ENCODE measurements at regions not wholly inside any gene's neighbourhood (a gene's known extent, or its start where the extent isn't known, plus 50 kb on each side); places are given as distances from the start of the nearest gene placed in this dataset.

- TF ChIP-seq SUZ12 (IDR thresholded peaks at IDR 0.05; ENCODE audit: extremely low read depth, insufficient read depth, insufficient read length) (no peak), ZNF274 (IDR thresholded peaks at IDR 0.05; ENCODE audit: low read depth, low read length) (no peak), YY1 (IDR thresholded peaks at IDR 0.05; ENCODE audit: insufficient read depth, insufficient read length) (no peak)
- DNase-seq (ENCODE audit: low read depth, low spot score) = no peak
- Histone ChIP-seq H3K9me3 (ENCODE audit: insufficient read depth, low read length) (no peaks in the 10 kb centered on the region), H3K4me1 (ENCODE audit: insufficient read depth, insufficient read length) (peaks cover 5% of the 10 kb centered on the region), H3K9ac (ENCODE audit: insufficient read length, low read depth) (no peak overlapping the region), H3K36me3 (ENCODE audit: insufficient read depth, insufficient read length, low read length) (no peaks in the 10 kb centered on the region), H3K27me3 (ENCODE audit: insufficient read depth, insufficient read length) (no peaks in the 10 kb centered on the region), H3K4me3 (ENCODE audit: insufficient read length, low read depth) (no peak overlapping the region)
These were observed 99.9 kb downstream of the OAT start for GRCh38 chr10:124318811-124319210.

- no peaks in the 10 kb centered on the region for H3K27me3 ChIP-seq (ENCODE audit: insufficient read depth, insufficient read length)
- no peak overlapping the region for H3K9ac ChIP-seq (ENCODE audit: insufficient read length, low read depth)
- no peak for DNase-seq (ENCODE audit: low read depth, low spot score)
These were observed 100.6 kb downstream of the OAT start for GRCh38 chr10:124318076-124318475.

GRCh38 chr10:124316326-124316725 lies 102.4 kb downstream of the OAT start:
- Histone ChIP-seq H3K36me3 (ENCODE audit: insufficient read depth, insufficient read length, low read length) (no peaks in the 10 kb centered on the region), H3K27me3 (ENCODE audit: insufficient read depth, insufficient read length) (no peaks in the 10 kb centered on the region), H3K4me3 (ENCODE audit: insufficient read length, low read depth) (no peak overlapping the region), H3K4me1 (ENCODE audit: insufficient read depth, insufficient read length) (peaks cover 5% of the 10 kb centered on the region), H3K9me3 (ENCODE audit: insufficient read depth, low read length) (no peaks in the 10 kb centered on the region), H3K9ac (ENCODE audit: insufficient read length, low read depth) (no peak overlapping the region)
- TF ChIP-seq SUZ12 (IDR thresholded peaks at IDR 0.05; ENCODE audit: extremely low read depth, insufficient read depth, insufficient read length) (no peak), ZNF274 (IDR thresholded peaks at IDR 0.05; ENCODE audit: low read depth, low read length) (no peak), YY1 (IDR thresholded peaks at IDR 0.05; ENCODE audit: insufficient read depth, insufficient read length) (no peak)
- no peak for DNase-seq (ENCODE audit: low read depth, low spot score)

More at GRCh38 chr10:124318076-124318475, 100.6 kb downstream of the OAT start:
- Histone ChIP-seq H3K4me1 (ENCODE audit: insufficient read depth, insufficient read length) (peaks cover 5% of the 10 kb centered on the region), H3K4me3 (ENCODE audit: insufficient read length, low read depth) (no peak overlapping the region), H3K36me3 (ENCODE audit: insufficient read depth, insufficient read length, low read length) (no peaks in the 10 kb centered on the region), H3K9me3 (ENCODE audit: insufficient read depth, low read length) (no peaks in the 10 kb centered on the region)
- TF ChIP-seq YY1 (IDR thresholded peaks at IDR 0.05; ENCODE audit: insufficient read depth, insufficient read length) (no peak), SUZ12 (IDR thresholded peaks at IDR 0.05; ENCODE audit: extremely low read depth, insufficient read depth, insufficient read length) (no peak), ZNF274 (IDR thresholded peaks at IDR 0.05; ENCODE audit: low read depth, low read length) (no peak)

- Histone ChIP-seq H3K4me3 (ENCODE audit: insufficient read length, low read depth) (no peak overlapping the region), H3K9me3 (ENCODE audit: insufficient read depth, low read length) (no peaks in the 10 kb centered on the region), H3K9ac (ENCODE audit: insufficient read length, low read depth) (no peak overlapping the region), H3K4me1 (ENCODE audit: insufficient read depth, insufficient read length) (peaks cover 2% of the 10 kb centered on the region), H3K36me3 (ENCODE audit: insufficient read depth, insufficient read length, low read length) (no peaks in the 10 kb centered on the region), H3K27me3 (ENCODE audit: insufficient read depth, insufficient read length) (no peaks in the 10 kb centered on the region)
- TF ChIP-seq YY1 (IDR thresholded peaks at IDR 0.05; ENCODE audit: insufficient read depth, insufficient read length) (no peak), SUZ12 (IDR thresholded peaks at IDR 0.05; ENCODE audit: extremely low read depth, insufficient read depth, insufficient read length) (no peak), ZNF274 (IDR thresholded peaks at IDR 0.05; ENCODE audit: low read depth, low read length) (no peak)
- DNase-seq (ENCODE audit: low read depth, low spot score) = no peak
These were observed 103.0 kb downstream of the OAT start for GRCh38 chr10:124315591-124316270.

- no peaks in the 10 kb centered on the region for H3K9me3 ChIP-seq (ENCODE audit: insufficient read depth, low read length)
- no peak for DNase-seq (ENCODE audit: low read depth, low spot score)
- no peaks in the 10 kb centered on the region for H3K36me3 ChIP-seq (ENCODE audit: insufficient read depth, insufficient read length, low read length)
- TF ChIP-seq YY1 (IDR thresholded peaks at IDR 0.05; ENCODE audit: insufficient read depth, insufficient read length) (no peak), SUZ12 (IDR thresholded peaks at IDR 0.05; ENCODE audit: extremely low read depth, insufficient read depth, insufficient read length) (no peak), ZNF274 (IDR thresholded peaks at IDR 0.05; ENCODE audit: low read depth, low read length) (no peak)
- no peaks in the 10 kb centered on the region for H3K27me3 ChIP-seq (ENCODE audit: insufficient read depth, insufficient read length)
- no peak overlapping the region for H3K9ac ChIP-seq (ENCODE audit: insufficient read length, low read depth)
- H3K4me3 ChIP-seq (ENCODE audit: insufficient read length, low read depth) = no peak overlapping the region
- no peaks in the 10 kb centered on the region for H3K4me1 ChIP-seq (ENCODE audit: insufficient read depth, insufficient read length)
These were observed 105.3 kb downstream of the OAT start for GRCh38 chr10:124313374-124313773.

GRCh38 chr10:124308811-124309210 lies 109.9 kb downstream of the OAT start:
- Histone ChIP-seq H3K36me3 (ENCODE audit: insufficient read depth, insufficient read length, low read length) (no peaks in the 10 kb centered on the region), H3K4me1 (ENCODE audit: insufficient read depth, insufficient read length) (no peaks in the 10 kb centered on the region), H3K4me3 (ENCODE audit: insufficient read length, low read depth) (no peak overlapping the region), H3K9me3 (ENCODE audit: insufficient read depth, low read length) (no peaks in the 10 kb centered on the region), H3K27me3 (ENCODE audit: insufficient read depth, insufficient read length) (no peaks in the 10 kb centered on the region), H3K9ac (ENCODE audit: insufficient read length, low read depth) (no peak overlapping the region)
- TF ChIP-seq SUZ12 (IDR thresholded peaks at IDR 0.05; ENCODE audit: extremely low read depth, insufficient read depth, insufficient read length) (no peak), YY1 (IDR thresholded peaks at IDR 0.05; ENCODE audit: insufficient read depth, insufficient read length) (no peak), ZNF274 (IDR thresholded peaks at IDR 0.05; ENCODE audit: low read depth, low read length) (no peak)
- no peak for DNase-seq (ENCODE audit: low read depth, low spot score)

GRCh38 chr10:124308056-124308645 lies 110.6 kb downstream of the OAT start:
- no peaks in the 10 kb centered on the region for H3K27me3 ChIP-seq (ENCODE audit: insufficient read depth, insufficient read length)
- no peak overlapping the region for H3K4me3 ChIP-seq (ENCODE audit: insufficient read length, low read depth)
- no peaks in the 10 kb centered on the region for H3K36me3 ChIP-seq (ENCODE audit: insufficient read depth, insufficient read length, low read length)
- H3K9ac ChIP-seq (ENCODE audit: insufficient read length, low read depth) = no peak overlapping the region
- no peaks in the 10 kb centered on the region for H3K9me3 ChIP-seq (ENCODE audit: insufficient read depth, low read length)
- no peak for TF ChIP-seq SUZ12 (IDR thresholded peaks at IDR 0.05; ENCODE audit: extremely low read depth, insufficient read depth, insufficient read length)
- TF ChIP-seq ZNF274 (IDR thresholded peaks at IDR 0.05; ENCODE audit: low read depth, low read length) = no peak
- no peak for TF ChIP-seq YY1 (IDR thresholded peaks at IDR 0.05; ENCODE audit: insufficient read depth, insufficient read length)
- no peak for DNase-seq (ENCODE audit: low read depth, low spot score)
- no peaks in the 10 kb centered on the region for H3K4me1 ChIP-seq (ENCODE audit: insufficient read depth, insufficient read length)

Data from NT2/D1 (cell line).